ENCODE measurements at regions not wholly inside any gene's neighbourhood (a gene's known extent, or its start where the extent isn't known, plus 50 kb on each side); places are given as distances from the start of the nearest gene placed in this dataset.

DNA sequence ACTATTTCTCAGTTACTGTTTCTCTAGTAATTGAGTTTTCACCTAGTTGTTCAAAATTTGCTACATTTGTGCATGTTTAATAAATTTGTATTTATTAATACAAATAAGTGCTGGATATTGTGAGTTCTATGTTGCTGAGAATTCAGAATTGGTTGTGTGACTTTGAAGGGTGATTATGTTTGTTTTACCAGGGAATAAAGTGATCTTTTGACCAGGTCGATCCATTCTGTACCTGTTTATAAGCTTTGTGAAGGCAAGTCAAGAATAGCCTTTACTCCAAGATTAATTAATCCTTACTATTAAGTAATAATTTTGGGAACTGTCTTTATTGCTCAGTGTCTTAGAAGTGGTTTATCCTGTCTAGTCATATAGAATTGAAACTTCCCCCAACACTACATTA lies 230.0 kb upstream of the GYPC start:
- H3K4me3 Mint-ChIP-seq, result no peak overlapping the region
- H3K27me3 ChIP-seq (ENCODE audit: insufficient read depth), result no peaks in the 10 kb centered on the region
- TF ChIP-seq, protein P1, sequence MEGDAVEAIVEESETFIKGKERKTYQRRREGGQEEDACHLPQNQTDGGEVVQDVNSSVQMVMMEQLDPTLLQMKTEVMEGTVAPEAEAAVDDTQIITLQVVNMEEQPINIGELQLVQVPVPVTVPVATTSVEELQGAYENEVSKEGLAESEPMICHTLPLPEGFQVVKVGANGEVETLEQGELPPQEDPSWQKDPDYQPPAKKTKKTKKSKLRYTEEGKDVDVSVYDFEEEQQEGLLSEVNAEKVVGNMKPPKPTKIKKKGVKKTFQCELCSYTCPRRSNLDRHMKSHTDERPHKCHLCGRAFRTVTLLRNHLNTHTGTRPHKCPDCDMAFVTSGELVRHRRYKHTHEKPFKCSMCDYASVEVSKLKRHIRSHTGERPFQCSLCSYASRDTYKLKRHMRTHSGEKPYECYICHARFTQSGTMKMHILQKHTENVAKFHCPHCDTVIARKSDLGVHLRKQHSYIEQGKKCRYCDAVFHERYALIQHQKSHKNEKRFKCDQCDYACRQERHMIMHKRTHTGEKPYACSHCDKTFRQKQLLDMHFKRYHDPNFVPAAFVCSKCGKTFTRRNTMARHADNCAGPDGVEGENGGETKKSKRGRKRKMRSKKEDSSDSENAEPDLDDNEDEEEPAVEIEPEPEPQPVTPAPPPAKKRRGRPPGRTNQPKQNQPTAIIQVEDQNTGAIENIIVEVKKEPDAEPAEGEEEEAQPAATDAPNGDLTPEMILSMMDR (conservative IDR thresholded peaks at IDR 0.05; ENCODE audit: low read depth in 2 of 2), result no peak
- TF ChIP-seq, protein P2, sequence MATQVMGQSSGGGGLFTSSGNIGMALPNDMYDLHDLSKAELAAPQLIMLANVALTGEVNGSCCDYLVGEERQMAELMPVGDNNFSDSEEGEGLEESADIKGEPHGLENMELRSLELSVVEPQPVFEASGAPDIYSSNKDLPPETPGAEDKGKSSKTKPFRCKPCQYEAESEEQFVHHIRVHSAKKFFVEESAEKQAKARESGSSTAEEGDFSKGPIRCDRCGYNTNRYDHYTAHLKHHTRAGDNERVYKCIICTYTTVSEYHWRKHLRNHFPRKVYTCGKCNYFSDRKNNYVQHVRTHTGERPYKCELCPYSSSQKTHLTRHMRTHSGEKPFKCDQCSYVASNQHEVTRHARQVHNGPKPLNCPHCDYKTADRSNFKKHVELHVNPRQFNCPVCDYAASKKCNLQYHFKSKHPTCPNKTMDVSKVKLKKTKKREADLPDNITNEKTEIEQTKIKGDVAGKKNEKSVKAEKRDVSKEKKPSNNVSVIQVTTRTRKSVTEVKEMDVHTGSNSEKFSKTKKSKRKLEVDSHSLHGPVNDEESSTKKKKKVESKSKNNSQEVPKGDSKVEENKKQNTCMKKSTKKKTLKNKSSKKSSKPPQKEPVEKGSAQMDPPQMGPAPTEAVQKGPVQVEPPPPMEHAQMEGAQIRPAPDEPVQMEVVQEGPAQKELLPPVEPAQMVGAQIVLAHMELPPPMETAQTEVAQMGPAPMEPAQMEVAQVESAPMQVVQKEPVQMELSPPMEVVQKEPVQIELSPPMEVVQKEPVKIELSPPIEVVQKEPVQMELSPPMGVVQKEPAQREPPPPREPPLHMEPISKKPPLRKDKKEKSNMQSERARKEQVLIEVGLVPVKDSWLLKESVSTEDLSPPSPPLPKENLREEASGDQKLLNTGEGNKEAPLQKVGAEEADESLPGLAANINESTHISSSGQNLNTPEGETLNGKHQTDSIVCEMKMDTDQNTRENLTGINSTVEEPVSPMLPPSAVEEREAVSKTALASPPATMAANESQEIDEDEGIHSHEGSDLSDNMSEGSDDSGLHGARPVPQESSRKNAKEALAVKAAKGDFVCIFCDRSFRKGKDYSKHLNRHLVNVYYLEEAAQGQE (IDR thresholded peaks at IDR 0.05; ENCODE audit: unreplicated experiment), result no peak
- TF ChIP-seq NANOG (IDR thresholded peaks at IDR 0.05; ENCODE audit: borderline replicate concordance), result no peak
- no peak for TF ChIP-seq EZH2phosphoT487 (IDR thresholded peaks at IDR 0.05; ENCODE audit: unreplicated experiment)
- no peak for TF ChIP-seq ZNF114 (CRISPR knock-in tag; IDR thresholded peaks at IDR 0.05)
- TF ChIP-seq ETS1 (IDR thresholded peaks at IDR 0.05), result no peak
- no peak for TF ChIP-seq ZNF331 (CRISPR knock-in tag; IDR thresholded peaks at IDR 0.05; ENCODE audit: low read depth)
- TF ChIP-seq JUNB (IDR thresholded peaks at IDR 0.05; ENCODE audit: unreplicated experiment), result no peak
- no peak for TF ChIP-seq ZNF462 (CRISPR knock-in tag; IDR thresholded peaks at IDR 0.05)
- no peak for TF ChIP-seq EZH2 (IDR thresholded peaks at IDR 0.05; ENCODE audit: low read depth, unreplicated experiment)
- TF ChIP-seq POLR2AphosphoS5 (IDR thresholded peaks at IDR 0.05; ENCODE audit: low read depth), result no peak
- no peak for TF ChIP-seq STAT1 (IDR thresholded peaks at IDR 0.05; ENCODE audit: unreplicated experiment)
- TF ChIP-seq CREB1 (CRISPR knock-in tag; IDR thresholded peaks at IDR 0.05; ENCODE audit: low read depth), result no peak
- no peaks in the 10 kb centered on the region for H4K20me1 ChIP-seq (replicated peaks; ENCODE audit: insufficient read depth)
- DNase-seq (ENCODE audit: low spot score), result no peak
- H3K9me3 Mint-ChIP-seq, result peaks cover 4% of the 10 kb centered on the region; the same call in 1 of the 3 replicates
- H2AFZ ChIP-seq, result no peak overlapping the region
- H3K79me2 ChIP-seq (replicated peaks; ENCODE audit: insufficient read depth), result no peaks in the 10 kb centered on the region
- no peak overlapping the region for H3K27ac ChIP-seq (ENCODE audit: low read depth)
- no peak overlapping the region for H3K27ac Mint-ChIP-seq
- H3K4me1 Mint-ChIP-seq, result no peaks in the 10 kb centered on the region
- H3K9me2 ChIP-seq (ENCODE audit: insufficient read depth), result no peaks in the 10 kb centered on the region
- ATAC-seq, result no peak
- no peak overlapping the region for H3K4me2 ChIP-seq
- no peak overlapping the region for H3K4me3 ChIP-seq
- no peaks in the 10 kb centered on the region for H3F3A ChIP-seq (replicated peaks; ENCODE audit: low read depth)
- no peaks in the 10 kb centered on the region for H3K36me3 Mint-ChIP-seq (ENCODE audit: low read depth)
- H3K27me3 Mint-ChIP-seq (ENCODE audit: insufficient read depth, low read depth, poor library complexity), result no peaks in the 10 kb centered on the region
- H3K36me3 ChIP-seq (ENCODE audit: insufficient read depth), result no peaks in the 10 kb centered on the region; the same call in 1 of the 2 replicates
- H3K4me1 ChIP-seq (ENCODE audit: insufficient read depth), result no peaks in the 10 kb centered on the region
